ENCODE measurements at regions not wholly inside any gene's neighbourhood (a gene's known extent, or its start where the extent isn't known, plus 50 kb on each side); places are given as distances from the start of the nearest gene placed in this dataset.
"Not testable (repeated sequence)": the region's sequence is repeated elsewhere in the genome, so short reads cannot be mapped to it uniquely, and the experiment has no call there.

GRCh38 chr15:96807361-96807760, 476.9 kb downstream of the NR2F2 start:
- DNase-seq (ENCODE audit: low read depth, low spot score): no peak

- no peak for DNase-seq (ENCODE audit: low read depth, low spot score)
Observed at GRCh38 chr15:96817900-96818299, 487.4 kb downstream of the NR2F2 start.

DNA sequence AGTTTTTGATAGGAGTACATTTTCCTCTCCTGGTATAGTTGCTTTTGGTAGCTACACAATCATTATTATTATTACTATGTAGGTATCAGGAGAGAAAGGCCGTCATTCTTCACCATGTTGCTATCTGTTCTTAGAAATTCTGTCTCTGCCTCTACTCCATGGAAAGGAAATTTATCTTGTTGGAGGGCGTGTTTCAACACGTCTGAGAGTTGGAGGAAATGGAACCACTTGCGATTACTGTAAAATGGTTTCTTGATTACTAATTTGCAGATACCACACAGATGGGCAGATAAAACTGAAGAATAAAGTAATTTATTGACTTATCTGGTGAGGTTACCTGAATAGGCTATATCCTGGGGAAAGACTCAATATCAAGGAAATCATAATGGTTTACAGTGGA, 488.4 kb downstream of the NR2F2 start:
- DNase-seq (ENCODE audit: low read depth, low spot score): no peak

- no peak for DNase-seq (ENCODE audit: low read depth, low spot score)
Observed at GRCh38 chr15:96827981-96828380, 497.5 kb downstream of the NR2F2 start.

DNA sequence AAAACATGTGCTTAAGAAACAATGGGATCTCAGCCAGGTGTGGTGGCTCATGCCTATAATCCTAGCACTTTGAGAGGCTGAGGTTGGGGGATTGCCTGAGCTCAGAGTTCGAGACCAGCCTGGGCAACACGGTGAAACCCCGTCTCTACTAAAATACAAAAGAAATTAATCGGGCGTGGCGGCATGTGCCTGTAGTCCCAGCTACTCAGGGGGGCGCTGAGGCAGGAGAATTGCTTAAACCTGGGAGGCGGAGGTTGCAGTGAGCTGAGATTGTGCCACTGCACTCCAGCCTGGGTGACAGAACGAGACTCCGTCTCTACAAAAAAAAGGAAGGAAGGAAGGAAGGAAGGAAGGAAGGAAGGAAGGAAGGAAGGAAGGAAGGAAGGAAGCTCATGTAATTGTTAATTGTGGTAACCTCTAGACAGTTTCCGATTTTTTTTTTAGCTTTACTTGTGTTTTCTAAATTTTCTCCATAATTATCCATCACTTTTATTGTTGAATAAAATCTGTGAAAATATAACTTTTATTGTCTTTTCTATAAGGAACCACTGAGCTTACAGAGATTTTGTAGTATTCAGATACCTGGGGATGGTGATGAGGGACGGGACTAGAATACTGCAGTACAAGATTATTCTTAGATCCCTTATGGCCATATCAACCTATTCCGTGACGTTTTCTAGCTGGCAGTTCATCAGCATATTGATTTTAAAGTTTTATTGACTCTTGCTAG, 506.9 kb downstream of the NR2F2 start:
- no peak for DNase-seq (ENCODE audit: low read depth, low spot score)

DNA sequence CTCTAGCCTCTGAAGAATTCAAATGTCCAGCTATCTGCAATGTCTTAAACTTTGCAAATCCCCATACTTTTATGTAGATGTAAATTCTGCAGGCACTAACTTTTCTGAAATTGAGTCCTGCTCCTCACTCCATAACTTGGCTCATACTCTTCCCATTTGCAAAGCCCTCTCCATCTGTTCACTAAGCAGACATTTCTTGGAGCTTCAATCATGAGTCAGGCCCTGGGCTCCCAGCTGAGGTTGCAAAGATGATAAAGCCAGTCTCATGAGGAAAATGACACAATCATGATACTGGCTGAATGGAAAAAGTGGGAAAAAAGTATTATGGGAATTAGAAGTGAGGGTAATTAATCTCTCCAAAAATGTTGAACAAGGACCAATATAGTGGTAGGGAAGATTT, 507.6 kb downstream of the NR2F2 start:
- DNase-seq (ENCODE audit: low read depth, low spot score): no peak

- no peak for DNase-seq (ENCODE audit: low read depth, low spot score)
Observed at GRCh38 chr15:96849271-96849900, 518.9 kb downstream of the NR2F2 start.

GRCh38 chr15:96851613-96852012, 521.1 kb downstream of the NR2F2 start:
- DNase-seq (ENCODE audit: low read depth, low spot score): no peak

- no peak for DNase-seq (ENCODE audit: low read depth, low spot score)
Observed at GRCh38 chr15:96858694-96859093, 528.2 kb downstream of the NR2F2 start.

- DNase-seq (ENCODE audit: low read depth, low spot score): no peak
Observed at GRCh38 chr15:96860741-96861140, 530.2 kb downstream of the NR2F2 start.

DNA sequence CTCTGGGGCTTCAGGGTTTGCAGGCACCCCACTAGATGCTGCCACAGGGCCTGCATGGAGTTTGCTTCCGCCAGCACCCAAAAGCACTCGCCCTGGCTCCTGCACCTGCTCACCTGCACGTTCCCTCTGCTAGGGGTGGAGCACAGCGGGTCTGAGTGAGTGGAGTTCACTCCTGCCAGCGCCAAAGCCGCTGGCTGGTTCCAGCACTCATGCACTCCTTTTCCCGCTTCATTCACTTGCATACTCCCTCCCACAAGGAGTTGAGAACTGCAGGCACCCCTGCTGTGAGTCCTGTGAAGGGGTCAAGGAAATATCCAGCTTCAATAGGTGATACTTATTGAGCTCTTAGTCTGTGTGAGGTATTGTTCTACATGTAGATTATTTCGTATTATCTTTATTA, 537.5 kb downstream of the NR2F2 start:
- DNase-seq (ENCODE audit: low read depth, low spot score): no peak

GRCh38 chr15:96869122-96869521, 538.6 kb downstream of the NR2F2 start:
- DNase-seq (ENCODE audit: low read depth, low spot score): no peak

DNA sequence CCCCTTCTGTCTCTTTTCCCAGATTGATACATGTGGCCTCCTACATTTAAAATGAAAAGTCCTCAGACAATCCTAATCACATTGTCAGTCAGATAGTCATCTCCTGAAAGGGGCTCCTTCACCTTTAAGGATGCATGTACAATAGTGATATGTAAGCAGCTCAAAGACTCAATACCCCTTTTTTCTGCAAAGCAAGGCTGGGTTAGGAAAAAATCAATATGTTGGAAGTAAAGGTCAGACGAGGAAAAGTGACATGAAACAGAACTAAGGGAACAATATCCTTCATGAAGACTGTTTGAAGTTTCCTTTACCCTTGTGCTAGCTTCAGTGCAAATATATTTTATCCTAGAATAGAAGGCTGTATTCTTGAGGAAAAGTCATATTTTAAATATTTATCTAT, 539.3 kb downstream of the NR2F2 start:
- DNase-seq (ENCODE audit: low read depth, low spot score): no peak

DNA sequence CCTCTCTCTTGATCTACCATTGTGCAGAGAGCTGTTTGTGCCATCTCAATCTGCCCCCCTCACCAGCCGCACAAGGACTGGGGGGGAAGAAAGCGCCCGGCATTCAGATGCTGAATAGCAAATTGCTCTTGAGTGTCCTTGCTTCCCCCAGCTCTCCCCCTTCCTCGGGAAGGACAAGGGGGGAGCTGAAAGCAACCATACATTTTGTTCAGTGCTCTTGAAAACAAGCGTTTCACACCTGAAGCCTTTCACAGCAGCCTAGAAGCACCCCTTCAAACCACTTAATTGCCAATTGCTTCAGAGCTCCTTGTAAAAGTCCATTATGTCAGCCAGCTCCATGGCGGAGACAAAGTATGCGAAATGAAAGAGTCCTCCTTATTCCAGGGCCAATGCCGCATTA, 540.1 kb downstream of the NR2F2 start:
- no peak for DNase-seq (ENCODE audit: low read depth, low spot score)

DNA sequence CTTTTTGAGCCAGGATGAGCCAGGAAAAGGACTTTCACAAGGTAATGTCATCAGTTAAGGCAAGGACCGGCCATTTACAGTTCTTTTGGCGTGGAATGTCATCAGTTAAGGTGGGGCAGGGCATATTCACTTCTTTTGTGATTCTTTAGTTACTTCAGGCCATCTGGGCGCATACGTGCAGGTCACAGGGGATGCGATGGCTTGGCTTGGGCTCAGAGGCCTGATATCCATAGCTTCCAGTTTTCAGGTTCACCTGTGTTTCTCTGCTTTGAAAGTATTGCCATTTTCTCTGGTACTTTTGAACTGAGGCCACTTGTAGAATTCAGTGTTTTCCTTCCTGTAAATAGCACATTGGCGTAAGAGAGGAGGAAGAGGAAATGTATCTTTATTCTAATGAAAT, 546.9 kb downstream of the NR2F2 start:
- not testable (repeated sequence) for DNase-seq (ENCODE audit: low read depth, low spot score)

GRCh38 chr15:96878129-96878528, 547.6 kb downstream of the NR2F2 start:
- DNase-seq (ENCODE audit: low read depth, low spot score): no peak

- no peak for DNase-seq (ENCODE audit: low read depth, low spot score)
Observed at GRCh38 chr15:96882121-96882772, 551.7 kb downstream of the NR2F2 start.

DNA sequence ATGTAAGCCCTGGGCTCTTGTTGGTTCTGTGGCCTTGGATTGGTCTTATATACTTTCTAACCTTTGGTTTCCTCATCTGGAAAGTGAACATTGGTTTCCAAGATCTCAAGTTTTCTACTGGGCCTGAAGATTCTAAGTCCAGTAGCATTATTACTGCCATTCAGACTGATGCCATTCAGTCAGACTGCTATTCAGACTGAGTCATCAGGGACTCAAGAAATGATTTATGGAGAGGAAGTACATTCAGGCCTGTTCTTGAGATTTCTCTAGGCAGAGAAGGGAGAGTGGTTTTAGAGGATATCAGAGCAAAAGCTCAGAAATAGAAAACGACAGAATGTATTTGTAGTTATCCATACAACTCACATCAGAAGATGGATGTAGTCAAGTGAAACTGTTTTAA, 557.2 kb downstream of the NR2F2 start:
- DNase-seq (ENCODE audit: low read depth, low spot score): no peak

GRCh38 chr15:96888764-96889163, 558.3 kb downstream of the NR2F2 start:
- DNase-seq (ENCODE audit: low read depth, low spot score): no peak

DNA sequence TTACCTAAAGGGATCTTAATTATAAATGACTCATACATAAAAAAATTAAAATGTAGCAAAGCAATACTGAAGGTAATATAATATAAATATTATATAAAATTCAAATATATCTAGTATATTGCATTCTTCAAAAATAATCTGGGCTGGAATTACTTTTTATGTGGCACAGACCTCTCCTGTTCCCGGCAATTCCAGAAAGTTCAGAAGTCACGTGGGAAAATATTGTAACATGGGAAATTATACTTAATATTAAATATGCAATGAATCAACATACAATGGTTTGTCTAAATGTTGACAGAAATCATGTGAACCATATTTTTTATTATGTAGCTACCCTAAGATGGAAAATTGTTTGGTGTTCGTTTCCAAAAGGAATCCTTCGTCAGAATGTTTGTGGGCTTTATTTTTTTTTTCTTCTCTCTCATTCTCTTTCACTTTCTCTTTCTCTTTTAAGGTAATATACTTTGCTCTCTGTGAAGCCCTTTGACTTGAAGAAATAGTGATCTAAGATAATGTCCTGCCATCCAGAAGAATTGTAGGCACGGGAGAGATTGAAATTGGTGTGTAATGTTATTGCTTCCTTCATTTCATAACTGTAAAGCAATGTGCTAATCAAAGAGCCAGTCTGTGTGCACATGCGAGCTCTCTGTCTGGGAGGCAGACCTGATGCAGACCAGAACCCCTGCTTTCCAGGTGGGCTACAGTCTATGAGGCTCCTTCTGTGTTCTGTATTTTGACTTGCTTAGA, 559.4 kb downstream of the NR2F2 start:
- no peak for DNase-seq (ENCODE audit: low read depth, low spot score)

DNA sequence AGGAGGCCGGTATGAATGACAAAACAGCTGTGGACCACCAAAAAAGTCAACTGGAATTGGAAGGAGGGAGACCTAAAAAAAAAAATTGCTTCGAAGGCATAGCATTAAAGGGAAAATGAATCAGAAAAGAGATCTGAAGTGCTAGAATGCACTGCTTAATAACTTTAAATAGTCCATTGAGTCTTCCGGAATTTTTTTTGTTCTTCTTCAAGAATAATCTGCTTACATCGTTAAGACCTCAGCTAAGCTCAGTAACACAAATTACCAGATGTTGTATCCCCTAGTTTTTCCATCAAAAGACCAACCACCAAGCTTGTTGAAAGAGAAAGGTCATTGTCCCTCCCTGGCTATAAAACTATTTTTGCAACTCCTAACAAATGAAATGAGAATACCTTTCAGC, 560.5 kb downstream of the NR2F2 start:
- DNase-seq (ENCODE audit: low read depth, low spot score): no peak

GRCh38 chr15:96893159-96893906, 562.8 kb downstream of the NR2F2 start:
- DNase-seq (ENCODE audit: low read depth, low spot score): no peak
